ENCODE measurements at regions not wholly inside any gene's neighbourhood (a gene's known extent, or its start where the extent isn't known, plus 50 kb on each side); places are given as distances from the start of the nearest gene placed in this dataset.

DNA sequence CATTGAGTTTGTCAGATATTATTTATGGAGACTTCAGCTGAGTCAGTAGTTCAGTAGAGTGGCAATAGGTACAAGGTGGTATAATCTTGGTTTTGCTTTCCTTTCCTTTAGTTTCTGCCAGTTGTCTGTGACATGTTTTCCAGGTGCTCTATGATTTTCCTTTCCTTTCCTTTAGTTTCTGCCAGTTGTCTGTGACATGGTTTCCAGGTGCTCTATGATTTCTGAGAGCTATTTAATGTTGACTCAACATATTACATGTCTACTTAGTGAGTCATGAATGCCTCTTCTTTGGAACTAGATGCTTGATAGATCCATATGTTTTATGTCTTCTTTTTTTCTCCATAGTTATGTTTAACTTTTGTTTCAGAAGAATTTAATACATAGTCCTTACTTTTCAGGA lies 186.4 kb upstream of the DEFB112 start:
- no peak for DNase-seq

DNA sequence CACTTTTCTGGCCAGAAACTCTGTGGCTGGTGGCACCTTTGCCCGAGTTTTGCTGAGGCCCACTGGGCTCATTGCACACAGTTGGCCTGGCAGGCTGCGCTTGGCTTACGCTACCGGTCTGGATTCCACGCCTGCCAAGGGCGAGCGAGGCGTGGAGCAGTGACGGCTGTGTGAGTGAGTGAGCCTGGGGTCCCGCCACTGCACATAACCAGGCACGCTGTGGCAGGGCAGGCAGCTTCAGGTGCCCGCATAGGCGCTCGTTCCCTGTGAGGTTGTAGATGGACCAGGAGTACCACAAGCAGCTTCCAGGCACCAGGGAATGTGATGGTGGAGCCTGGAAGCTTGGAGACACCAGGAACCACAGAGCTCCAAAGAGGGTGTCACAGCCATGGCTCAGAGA lies 190.1 kb upstream of the DEFB112 start:
- DNase-seq = no peak

GRCh38 chr6:50240986-50241385 lies 191.3 kb upstream of the DEFB112 start:
- no peak for DNase-seq

- DNase-seq = no peak
Observed at GRCh38 chr6:50249493-50249892, 199.8 kb upstream of the DEFB112 start.

DNA sequence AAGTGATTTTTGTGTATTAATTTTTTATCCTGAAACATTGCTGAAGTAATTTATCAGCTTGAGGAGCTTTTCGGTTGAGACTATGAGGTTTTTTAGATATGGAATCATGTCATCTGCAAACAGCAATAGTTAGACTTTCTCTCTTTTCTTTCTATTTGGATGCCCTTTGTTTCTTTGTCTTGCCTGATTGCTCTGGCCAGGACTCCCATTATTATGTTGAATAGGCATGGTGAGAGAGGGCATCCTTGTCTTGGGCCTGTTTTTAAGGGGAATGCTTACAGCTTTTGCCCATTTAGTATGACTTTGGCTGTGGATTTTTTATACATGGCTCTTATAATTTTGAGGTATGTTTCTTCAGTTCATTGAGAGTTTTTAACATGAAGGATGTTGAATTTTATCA lies 207.6 kb upstream of the DEFB112 start:
- no peak for DNase-seq

- DNase-seq = no peak
Observed at GRCh38 chr6:50259903-50260302, 210.2 kb upstream of the DEFB112 start.

- DNase-seq = no peak
Observed at GRCh38 chr6:50264995-50265571, 215.4 kb upstream of the DEFB112 start.

GRCh38 chr6:50270415-50270814 lies 220.7 kb upstream of the DEFB112 start:
- DNase-seq = peak; percentile 17

GRCh38 chr6:50271266-50271665 lies 221.5 kb upstream of the DEFB112 start:
- no peak for DNase-seq

GRCh38 chr6:50271817-50272216 lies 222.1 kb upstream of the DEFB112 start:
- no peak for DNase-seq

GRCh38 chr6:50272611-50273010 lies 222.9 kb upstream of the DEFB112 start:
- DNase-seq = no peak

DNA sequence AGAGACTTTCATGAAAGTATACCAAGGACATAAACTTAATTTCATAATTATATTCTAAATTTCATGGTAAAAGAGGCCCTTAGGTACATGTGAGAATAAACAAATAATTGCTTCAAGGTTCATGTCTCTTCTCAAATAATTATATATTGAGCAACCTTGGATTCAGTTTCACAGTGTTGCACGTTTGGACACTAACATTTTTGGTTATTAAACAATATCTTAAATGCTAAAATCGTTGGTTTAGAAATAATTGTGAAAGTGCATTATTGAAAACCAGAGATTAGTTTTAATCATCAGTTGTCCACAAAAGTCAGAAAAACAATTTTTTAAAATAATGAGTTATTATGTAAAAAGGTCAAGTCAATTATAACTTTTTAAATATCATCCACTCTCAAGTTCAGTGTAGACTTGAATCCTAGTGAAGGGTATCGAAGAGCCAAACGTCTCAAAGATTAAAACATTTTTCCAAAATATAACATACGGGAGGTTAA lies 227.1 kb upstream of the DEFB112 start:
- no peak for DNase-seq

DNA sequence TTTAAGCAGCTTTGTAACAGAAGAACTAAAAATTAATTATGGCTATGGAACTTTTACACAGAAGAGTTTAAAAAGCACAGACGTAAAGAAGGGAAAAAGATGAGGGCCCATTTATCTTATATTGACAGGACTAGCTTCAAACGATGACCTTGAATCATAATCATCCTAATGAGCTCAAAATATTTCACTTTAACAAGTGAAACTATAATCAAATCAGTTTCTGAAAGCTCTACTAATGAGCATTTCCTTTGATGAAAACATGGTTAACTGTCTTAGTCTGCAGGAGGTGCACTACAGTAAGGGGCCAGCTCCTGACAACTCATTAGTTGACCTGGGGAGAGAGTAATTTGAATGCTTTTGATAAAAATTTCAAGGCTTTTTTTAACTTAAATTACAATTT lies 228.0 kb upstream of the DEFB112 start:
- DNase-seq = no peak

- no peak for DNase-seq
Observed at GRCh38 chr6:50278663-50279062, 228.9 kb upstream of the DEFB112 start.

- no peak for DNase-seq
Observed at GRCh38 chr6:50285735-50286134, 236.0 kb upstream of the DEFB112 start.

GRCh38 chr6:50288241-50288640 lies 238.5 kb upstream of the DEFB112 start:
- no peak for DNase-seq

DNA sequence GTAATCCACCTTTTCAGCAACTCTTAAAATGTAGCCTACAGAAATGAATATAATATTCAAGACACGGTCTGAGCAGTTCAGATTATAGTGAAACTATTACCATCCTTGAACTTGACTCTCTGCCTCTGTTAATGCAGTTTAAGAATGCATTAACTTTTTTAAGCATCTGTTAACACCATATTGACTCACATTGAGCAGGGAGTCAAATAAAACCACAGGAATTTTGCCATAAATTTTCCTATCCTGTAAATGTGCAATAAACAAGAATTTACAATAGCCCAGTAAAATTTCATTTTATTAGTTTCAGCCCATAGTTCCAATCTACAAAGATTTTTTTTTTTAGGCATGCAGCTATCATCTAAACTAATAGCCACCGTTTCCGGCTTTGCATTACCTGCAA lies 239.2 kb upstream of the DEFB112 start:
- DNase-seq = no peak

DNA sequence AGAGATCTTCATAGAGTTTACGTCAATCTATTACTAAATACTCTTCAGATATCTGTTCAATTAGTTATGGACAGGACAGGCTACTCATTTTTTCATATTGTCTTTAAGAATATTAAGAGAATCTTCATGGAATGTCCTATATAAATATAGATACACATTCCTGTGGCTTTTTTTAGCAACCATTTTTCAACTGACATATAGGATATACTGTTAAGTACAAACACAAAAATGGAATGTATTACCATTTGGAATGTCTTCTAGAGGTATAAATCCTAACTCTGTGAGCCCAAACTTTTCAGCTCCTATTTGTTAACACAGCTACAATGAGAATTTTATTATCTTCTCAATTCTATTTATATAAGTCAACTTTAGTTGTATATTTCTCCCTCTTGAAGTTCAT lies 239.6 kb upstream of the DEFB112 start:
- DNase-seq = no peak

DNA sequence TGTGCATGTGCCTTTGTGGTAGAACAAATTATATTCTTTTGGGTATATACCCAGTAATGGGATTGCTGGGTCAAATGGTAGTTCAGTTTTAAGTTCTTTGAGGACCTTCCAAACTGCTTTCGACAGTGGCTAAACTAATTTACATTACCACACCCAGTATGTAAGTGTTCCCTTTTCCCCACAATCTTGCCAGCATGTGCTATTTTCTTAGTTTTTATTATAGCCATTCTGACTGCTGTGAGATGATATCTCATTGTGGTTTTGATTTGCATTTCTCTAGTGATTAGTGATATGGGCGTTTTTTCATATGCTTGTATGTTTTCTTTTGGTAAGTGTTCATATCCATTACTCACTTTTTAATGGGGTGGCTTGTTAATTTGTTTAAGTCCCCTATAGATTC lies 251.6 kb upstream of the DEFB112 start:
- DNase-seq = no peak

DNA sequence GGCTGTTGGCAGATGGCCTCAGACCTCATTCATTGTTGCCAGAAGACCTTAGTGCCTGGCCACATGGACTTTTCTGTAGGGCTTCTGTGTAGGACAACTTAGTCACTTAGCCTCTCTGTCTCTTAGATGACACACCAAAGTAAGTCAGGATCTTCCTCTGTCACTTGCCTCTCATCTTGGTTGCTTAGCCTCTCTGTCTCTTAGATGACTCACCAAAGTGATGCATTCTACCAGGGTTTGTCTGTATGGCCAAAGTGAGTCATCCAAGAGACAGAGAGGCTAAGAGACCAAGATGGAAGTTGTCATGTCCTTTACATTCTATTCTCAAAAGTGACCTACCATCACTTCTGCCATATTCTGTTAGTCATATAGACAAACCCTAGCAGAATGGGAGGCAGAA lies 255.9 kb upstream of the DEFB112 start:
- DNase-seq = no peak

DNA sequence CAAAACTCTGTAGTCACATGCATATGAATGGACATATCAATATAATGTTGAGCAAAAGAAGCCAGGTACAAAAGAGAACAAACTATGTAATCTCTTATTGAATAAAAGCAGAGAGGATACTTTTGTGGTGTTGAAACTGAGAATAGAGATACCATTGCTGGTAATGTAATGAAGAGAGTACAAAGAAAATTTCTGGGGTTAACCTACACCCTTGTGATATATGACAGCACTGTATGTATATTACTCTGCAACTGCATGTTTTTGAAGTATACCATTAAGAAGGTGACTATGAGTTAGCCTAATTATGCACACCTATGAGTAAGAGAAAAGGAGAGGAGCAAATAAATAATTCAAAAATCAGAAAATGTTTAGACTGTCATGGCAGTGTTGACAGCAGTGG lies 268.8 kb upstream of the DEFB112 start:
- DNase-seq = no peak

GRCh38 chr6:50330347-50330746 lies 280.6 kb upstream of the DEFB112 start:
- DNase-seq = no peak

- DNase-seq = no peak
Observed at GRCh38 chr6:50330963-50331362, 281.2 kb upstream of the DEFB112 start.

GRCh38 chr6:50333696-50334095 lies 284.0 kb upstream of the DEFB112 start:
- DNase-seq = no peak

DNA sequence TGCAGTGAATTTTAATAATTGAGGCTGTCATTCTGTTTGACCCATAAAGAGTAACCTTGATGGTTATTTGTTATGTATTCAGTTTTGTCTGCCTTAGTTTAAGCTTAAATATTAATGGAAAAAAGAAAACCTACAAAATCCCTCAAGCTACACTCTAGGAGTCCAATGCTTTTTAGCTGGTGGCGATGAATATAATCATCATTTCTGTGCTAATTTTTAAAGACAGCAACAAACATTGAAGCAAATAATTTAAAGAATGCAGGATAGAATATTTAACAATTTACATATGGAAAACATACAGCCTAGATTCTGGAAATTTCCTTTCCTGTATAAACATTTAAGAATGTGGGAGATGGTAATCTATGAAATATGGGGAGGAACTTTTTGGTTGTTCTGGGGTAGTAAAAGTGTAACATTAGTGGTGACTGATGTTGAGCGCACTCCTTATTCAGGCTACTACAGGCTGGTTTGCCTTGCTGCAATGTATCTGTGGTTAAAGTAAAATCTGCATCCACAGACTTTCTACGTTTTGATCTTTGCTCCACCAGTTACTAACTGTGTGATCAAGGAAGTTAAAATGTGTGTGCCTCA lies 287.9 kb upstream of the DEFB112 start:
- no peak for DNase-seq
